IMR-90 (cell line): ENCODE measurements at regions not wholly inside any gene's neighbourhood (a gene's known extent, or its start where the extent isn't known, plus 50 kb on each side); places are given as distances from the start of the nearest gene placed in this dataset.

ENCODE experiments used
- ATAC-seq: fragments of 200-7000 bp; cut with Tn5 transposase; 2 replicates; pipeline ENCODE4 v1.9.1; 2020; ENCODE audit warnings: low read depth, mild to moderate bottlenecking, moderate library complexity
- BruUV-seq: library from RNA; stranded (reverse); fragments of 400-500 nt; replicated peaks from 2 replicates; lab custom pipeline; 2021; lab: Mats Ljungman, UMichigan
- CTCF ChIA-PET: fragments of 300-600 bp; formaldehyde crosslinking; extraction: SDS; loops from one replicate; lab custom pipeline; 2021; ENCODE audit warnings: antibody characterized with exemption; lab: Yijun Ruan, JAX
- POLR2A ChIA-PET: fragments of 300-600 bp; sonication (Branson Sonifier 250); formaldehyde crosslinking; loops from one replicate; lab custom pipeline; 2022; ENCODE audit warnings: antibody characterized with exemption; ENCODE audit not compliant: unreplicated experiment; lab: Charles Lee
- DNase-seq: peaks from one replicate; pipeline ENCODE4 v3.0.0; 2013
- H2AFZ ChIP-seq: replicated peaks from 2 replicates; pipeline ENCODE3; 2013; ENCODE audit warnings: low read length, mild to moderate bottlenecking; ENCODE audit not compliant: poor library complexity
- H2AK5ac ChIP-seq: 2 replicates; pipeline ENCODE4 v1.6.1; 2013; ENCODE audit warnings: low read depth, low read length, inconsistent platforms
- H2AK9ac ChIP-seq: replicated peaks from 2 replicates; pipeline ENCODE3; 2013; ENCODE audit warnings: mild to moderate bottlenecking, low read depth, low read length, moderate library complexity; ENCODE audit not compliant: poor library complexity
- H2BK120ac ChIP-seq: 2 replicates; pipeline ENCODE4 v1.6.1; 2013; ENCODE audit warnings: low read depth, low read length, inconsistent platforms
- H2BK15ac ChIP-seq: 3 replicates; pipeline ENCODE4 v1.6.1; 2013; ENCODE audit warnings: low read depth, low read length, inconsistent platforms
- H2BK20ac ChIP-seq: 2 replicates; pipeline ENCODE4 v1.6.1; 2013; ENCODE audit warnings: low read depth, mild to moderate bottlenecking, inconsistent platforms, low read length, moderate library complexity
- H2BK5ac ChIP-seq: 2 replicates; pipeline ENCODE4 v1.6.1; 2013; ENCODE audit warnings: mild to moderate bottlenecking, low read depth, low read length, inconsistent platforms; ENCODE audit not compliant: poor library complexity, severe bottlenecking
- H3K14ac ChIP-seq: replicated peaks from 2 replicates; pipeline ENCODE4 v1.6.1; 2013; ENCODE audit warnings: low read depth, low read length, inconsistent platforms
- H3K18ac ChIP-seq: 2 replicates; pipeline ENCODE4 v1.6.1; 2013; ENCODE audit warnings: low read depth, low read length, control low read depth
- H3K23ac ChIP-seq: 2 replicates; pipeline ENCODE4 v1.6.1; 2013; ENCODE audit warnings: low read depth, low read length, inconsistent platforms
- H3K27ac ChIP-seq: 2 replicates; pipeline ENCODE4 v1.5.1; 2013; ENCODE audit warnings: mild to moderate bottlenecking, control low read depth, low read length; ENCODE audit not compliant: insufficient read depth
- H3K27me3 ChIP-seq: 2 replicates; pipeline ENCODE4 v1.6.1; 2013; ENCODE audit warnings: low read length; ENCODE audit not compliant: control insufficient read depth, insufficient read depth
- H3K36me3 ChIP-seq: 2 replicates; pipeline ENCODE4 v1.6.1; 2013; ENCODE audit warnings: low read length, mixed read lengths; ENCODE audit not compliant: control insufficient read depth, insufficient read depth
- H3K4ac ChIP-seq: 2 replicates; pipeline ENCODE4 v1.6.1; 2013; ENCODE audit warnings: low read depth, low read length, inconsistent platforms
- H3K4me1 ChIP-seq: 2 replicates; pipeline ENCODE4 v1.6.1; 2013; ENCODE audit warnings: low read length, mixed read lengths; ENCODE audit not compliant: control insufficient read depth, insufficient read depth
- H3K4me2 ChIP-seq: 2 replicates; pipeline ENCODE4 v1.6.1; 2013; ENCODE audit warnings: low read depth, mild to moderate bottlenecking, control low read depth, low read length, moderate library complexity
- H3K4me3 ChIP-seq: 2 replicates; pipeline ENCODE4 v1.5.1; 2013; ENCODE audit warnings: low read depth, mild to moderate bottlenecking, control low read depth, low read length, moderate library complexity; ENCODE audit not compliant: insufficient read depth
- H3K56ac ChIP-seq: 2 replicates; pipeline ENCODE4 v1.6.1; 2013; ENCODE audit warnings: low read length, inconsistent platforms; ENCODE audit not compliant: insufficient read depth; ENCODE audit errors: extremely low read depth
- H3K79me1 ChIP-seq, 2 experiments: 2 replicates each; pipeline ENCODE4 v1.6.1; 2013; ENCODE audit warnings: low read length in 2 of 2, inconsistent platforms in 1 of 2, low read depth in 1 of 2
- H3K9ac ChIP-seq: 2 replicates; pipeline ENCODE4 v1.6.1; 2013; ENCODE audit warnings: low read depth, low read length, control low read depth
- H3K9me1 ChIP-seq: 2 replicates; pipeline ENCODE4 v1.6.1; 2013; ENCODE audit warnings: low read length, inconsistent platforms; ENCODE audit not compliant: insufficient read depth
- H3K9me3 ChIP-seq: 2 replicates; pipeline ENCODE4 v1.6.1; 2013; ENCODE audit warnings: low read length; ENCODE audit not compliant: control insufficient read depth, insufficient read depth
- H4K20me1 ChIP-seq: 2 replicates; pipeline ENCODE4 v1.6.1; 2013; ENCODE audit warnings: low read length, inconsistent platforms; ENCODE audit not compliant: insufficient read depth
- H4K5ac ChIP-seq: 2 replicates; pipeline ENCODE4 v1.6.1; 2013; ENCODE audit warnings: mild to moderate bottlenecking, low read depth, low read length, control low read depth
- H4K8ac ChIP-seq, 2 experiments: 2 replicates each; pipeline ENCODE4 v1.6.1; 2013; ENCODE audit warnings: low read depth in 2 of 2, low read length in 2 of 2, control low read depth in 1 of 2, inconsistent platforms in 1 of 2
- H4K91ac ChIP-seq: 2 replicates; pipeline ENCODE4 v1.6.1; 2013; ENCODE audit warnings: low read depth, low read length, inconsistent platforms; ENCODE audit not compliant: insufficient read depth
- BHLHE40 ChIP-seq: fragments of 150-350 bp; IDR thresholded peaks from 2 replicates; pipeline ENCODE4 v1.6.1; 2016; ENCODE audit warnings: mild to moderate bottlenecking, low read depth, low read length
- CEBPB ChIP-seq: IDR thresholded peaks from 2 replicates; pipeline ENCODE4 v1.6.1; 2012; ENCODE audit warnings: low read depth, low read length, improper control_type of control experiment
- CHD1 ChIP-seq: IDR thresholded peaks from 2 replicates; pipeline ENCODE4 v1.6.1; 2012; ENCODE audit warnings: low read depth, low read length, improper control_type of control experiment
- FOS ChIP-seq: fragments of 150-350 bp; IDR thresholded peaks from 2 replicates; pipeline ENCODE4 v1.6.1; 2016; ENCODE audit warnings: low read depth, low read length
- MAFK ChIP-seq: IDR thresholded peaks from 2 replicates; pipeline ENCODE4 v1.6.1; 2012; ENCODE audit warnings: low read depth, low read length, improper control_type of control experiment
- MAZ ChIP-seq: IDR thresholded peaks from 2 replicates; pipeline ENCODE4 v1.6.1; 2012; ENCODE audit warnings: low read depth, mild to moderate bottlenecking, low read length, improper control_type of control experiment, moderate library complexity, borderline replicate concordance
- MXI1 ChIP-seq: IDR thresholded peaks from 2 replicates; pipeline ENCODE4 v1.6.1; 2012; ENCODE audit warnings: low read depth, mild to moderate bottlenecking, low read length, moderate library complexity, borderline replicate concordance
- NFE2L2 ChIP-seq: fragments of 150-350 bp; IDR thresholded peaks from 2 replicates; pipeline ENCODE4 v1.6.1; 2016; ENCODE audit warnings: low read depth, mild to moderate bottlenecking, low read length
- POLR2A ChIP-seq: IDR thresholded peaks from 2 replicates; pipeline ENCODE4 v1.6.1; 2012; ENCODE audit warnings: mild to moderate bottlenecking, low read depth, low read length
- RAD21 ChIP-seq: IDR thresholded peaks from 2 replicates; pipeline ENCODE4 v1.6.1; 2012; ENCODE audit warnings: low read length, improper control_type of control experiment
- RCOR1 ChIP-seq: IDR thresholded peaks from 2 replicates; pipeline ENCODE4 v1.6.1; 2012; ENCODE audit warnings: mild to moderate bottlenecking, low read length, improper control_type of control experiment; ENCODE audit not compliant: insufficient replicate concordance
- USF2 ChIP-seq: fragments of 150-350 bp; IDR thresholded peaks from 2 replicates; pipeline ENCODE4 v1.6.1; 2017; ENCODE audit warnings: mild to moderate bottlenecking, antibody characterized with exemption, low read length, low read depth
- WGBS, 2 experiments: methylation state at CpG; one replicate each; pipeline versions ENCODE4 v1.1.5 to v1.1.7; 2013; ENCODE audit warnings: missing lambda C conversion rate in 2 of 2; ENCODE audit not compliant: insufficient read length in 1 of 2; ENCODE audit errors: extremely low coverage in 2 of 2; 5-methylcytosine and 5-hydroxymethylcytosine counted together
- dilution Hi-C: fragments of 300-500 bp; cut with HindIII; formaldehyde crosslinking; loops from one replicate; pipeline ENCODE4 v1.14.3; 2018; ENCODE audit warnings: low sequenced_read_pairs; ENCODE audit not compliant: unreplicated experiment
- in situ Hi-C: fragments of 300-500 bp; cut with MboI; formaldehyde crosslinking; loops from 3 replicates; pipeline ENCODE4 v1.14.3; 2019; ENCODE audit warnings: low sequenced_read_pairs, inconsistent platforms, mixed read lengths
- intact Hi-C: fragments of 100-400 bp; cut with micrococcal nuclease; formaldehyde crosslinking; loops from 2 replicates; pipeline ENCODE4 v1.10.0; 2022
- TF ChIP-seq, protein P1 (sequence below): conservative IDR thresholded peaks from 2 replicates; pipeline ENCODE4 v1.5.1; 2012; ENCODE audit warnings: mild to moderate bottlenecking, low read depth, low read length, improper control_type of control experiment
- TF ChIP-seq, protein P2 (sequence below): fragments of 150-350 bp; IDR thresholded peaks from 2 replicates; pipeline ENCODE4 v1.6.1; 2016; ENCODE audit warnings: low read depth, mild to moderate bottlenecking, low read length, moderate library complexity, borderline replicate concordance

GRCh38 chr6:82045965-82046756 lies 201.4 kb downstream of the IBTK start:
- BruUV-seq: no TSS peak
- Histone ChIP-seq H3K18ac (peak overlapping the region; percentile 45; the same call in 1 of the 2 replicates), H3K27me3 (no peaks in the 10 kb centered on the region), H3K9me3 (no peaks in the 10 kb centered on the region), H3K4me3 (no peak overlapping the region), H3K9me1 (no peaks in the 10 kb centered on the region), H3K27ac (0 out of 2 replicates have a peak overlapping the region, but pooled peaks have one; percentile 33), H2AK9ac (no peak overlapping the region), H3K4ac (no peak overlapping the region), H3K4me2 (no peak overlapping the region), H3K36me3 (no peaks in the 10 kb centered on the region), H3K14ac (peak overlapping the region; percentile 10; the same call in 1 of the 2 replicates), H4K20me1 (no peaks in the 10 kb centered on the region), H3K23ac (no peak overlapping the region), H3K79me1 (no peaks in the 10 kb centered on the region), H2AFZ (no peak overlapping the region), H4K8ac (peak overlapping the region in 1 of 2 experiments; percentile 68; a peak in 1 of 4 replicates), H2BK15ac (no peak overlapping the region), H3K9ac (no peak overlapping the region), H4K5ac (no peak overlapping the region), H2BK20ac (peak overlapping the region; percentile 8; the same call in 1 of the 2 replicates), H3K4me1 (no peaks in the 10 kb centered on the region), H2AK5ac (no peak overlapping the region), H2BK120ac (no peak overlapping the region), H3K56ac (no peak overlapping the region), H2BK5ac (peak overlapping the region; percentile 86), H4K91ac (no peak overlapping the region)
- ATAC-seq: peak; percentile 56
- dilution Hi-C loops: no loop called here
- peak; percentile 87 for DNase-seq
- in situ Hi-C loops: loop anchor here (25.0 kb wide), 1 partner anchor 809 kb away; no protein-coding TSS in a partner anchor
- POLR2A ChIA-PET: no interaction called here
- no CpG with 5 or more reads among the region's 6 CpGs for WGBS, 2 experiments
- intact Hi-C loops: loop anchor here (10.0 kb wide), 1 partner anchor 801 kb away; no protein-coding TSS in a partner anchor
- CTCF ChIA-PET: no interaction called here
- TF ChIP-seq RCOR1 (no peak), FOS (peak; percentile 40; the same call in 1 of the 2 replicates), NFE2L2 (peak; percentile 70), MAZ (no peak), MXI1 (no peak), BHLHE40 (peak; percentile 3; the same call in 1 of the 2 replicates), RAD21 (no peak), CEBPB (peak; percentile 59), MAFK (peak; percentile 55; the same call in 1 of the 2 replicates), POLR2A (no peak), USF2 (no peak), CHD1 (no peak)
- TF ChIP-seq, protein P1, sequence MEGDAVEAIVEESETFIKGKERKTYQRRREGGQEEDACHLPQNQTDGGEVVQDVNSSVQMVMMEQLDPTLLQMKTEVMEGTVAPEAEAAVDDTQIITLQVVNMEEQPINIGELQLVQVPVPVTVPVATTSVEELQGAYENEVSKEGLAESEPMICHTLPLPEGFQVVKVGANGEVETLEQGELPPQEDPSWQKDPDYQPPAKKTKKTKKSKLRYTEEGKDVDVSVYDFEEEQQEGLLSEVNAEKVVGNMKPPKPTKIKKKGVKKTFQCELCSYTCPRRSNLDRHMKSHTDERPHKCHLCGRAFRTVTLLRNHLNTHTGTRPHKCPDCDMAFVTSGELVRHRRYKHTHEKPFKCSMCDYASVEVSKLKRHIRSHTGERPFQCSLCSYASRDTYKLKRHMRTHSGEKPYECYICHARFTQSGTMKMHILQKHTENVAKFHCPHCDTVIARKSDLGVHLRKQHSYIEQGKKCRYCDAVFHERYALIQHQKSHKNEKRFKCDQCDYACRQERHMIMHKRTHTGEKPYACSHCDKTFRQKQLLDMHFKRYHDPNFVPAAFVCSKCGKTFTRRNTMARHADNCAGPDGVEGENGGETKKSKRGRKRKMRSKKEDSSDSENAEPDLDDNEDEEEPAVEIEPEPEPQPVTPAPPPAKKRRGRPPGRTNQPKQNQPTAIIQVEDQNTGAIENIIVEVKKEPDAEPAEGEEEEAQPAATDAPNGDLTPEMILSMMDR: no peak; the same call in 1 of the 2 replicates
- TF ChIP-seq, protein P2, sequence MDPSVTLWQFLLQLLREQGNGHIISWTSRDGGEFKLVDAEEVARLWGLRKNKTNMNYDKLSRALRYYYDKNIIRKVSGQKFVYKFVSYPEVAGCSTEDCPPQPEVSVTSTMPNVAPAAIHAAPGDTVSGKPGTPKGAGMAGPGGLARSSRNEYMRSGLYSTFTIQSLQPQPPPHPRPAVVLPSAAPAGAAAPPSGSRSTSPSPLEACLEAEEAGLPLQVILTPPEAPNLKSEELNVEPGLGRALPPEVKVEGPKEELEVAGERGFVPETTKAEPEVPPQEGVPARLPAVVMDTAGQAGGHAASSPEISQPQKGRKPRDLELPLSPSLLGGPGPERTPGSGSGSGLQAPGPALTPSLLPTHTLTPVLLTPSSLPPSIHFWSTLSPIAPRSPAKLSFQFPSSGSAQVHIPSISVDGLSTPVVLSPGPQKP: no peak
